Parathyroid adenoma (tissue), 2 donors: ENCODE measurements at regions not wholly inside any gene's neighbourhood (a gene's known extent, or its start where the extent isn't known, plus 50 kb on each side); places are given as distances from the start of the nearest gene placed in this dataset.

Experiments used
- H2AFZ ChIP-seq: fragments of 300-600 bp; sonication (generic); one replicate; pipeline ENCODE4 v1.7.0; 2017; ENCODE audit warnings: antibody characterized with exemption, mild to moderate bottlenecking
- H3K27ac ChIP-seq: fragments of 300-600 bp; sonication (generic); one replicate; pipeline ENCODE4 v1.7.0; 2017
- H3K27me3 ChIP-seq: fragments of 300-600 bp; sonication (generic); one replicate; pipeline ENCODE4 v1.7.0; 2017; ENCODE audit warnings: low read length; ENCODE audit not compliant: control insufficient read depth, insufficient read depth
- H3K36me3 ChIP-seq: fragments of 300-600 bp; sonication (generic); one replicate; pipeline ENCODE4 v1.7.0; 2017; ENCODE audit warnings: low read length; ENCODE audit not compliant: control insufficient read depth, insufficient read depth
- H3K4me1 ChIP-seq: fragments of 300-600 bp; sonication (generic); one replicate; pipeline ENCODE4 v1.7.0; 2017; ENCODE audit warnings: control low read depth
- H3K4me2 ChIP-seq: fragments of 300-600 bp; sonication (generic); one replicate; pipeline ENCODE4 v1.7.0; 2017; ENCODE audit warnings: low read length
- H3K4me3 ChIP-seq: fragments of 300-600 bp; sonication (generic); one replicate; pipeline ENCODE4 v1.7.0; 2017; ENCODE audit warnings: low read depth, low read length
- H3K79me2 ChIP-seq: fragments of 300-600 bp; sonication (generic); one replicate; pipeline ENCODE4 v1.7.0; 2017; ENCODE audit warnings: control low read depth
- H3K9ac ChIP-seq: fragments of 300-600 bp; sonication (generic); one replicate; pipeline ENCODE4 v1.7.0; 2017; ENCODE audit warnings: mild to moderate bottlenecking
- H3K9me3 ChIP-seq: fragments of 300-600 bp; sonication (generic); one replicate; pipeline ENCODE4 v1.7.0; 2017; ENCODE audit warnings: low read length; ENCODE audit not compliant: control insufficient read depth
- CTCF ChIP-seq: fragments of 300-600 bp; sonication (generic); IDR thresholded peaks from one replicate; pipeline ENCODE4 v1.7.0; 2017; ENCODE audit warnings: antibody characterized with exemption, mild to moderate bottlenecking
- donor health status: primary hyperparathyroidism.

GRCh38 chr11:71109586-71109985 lies 142.8 kb downstream of the SHANK2 start:
- no peak overlapping the region for H3K9ac ChIP-seq
- no peaks in the 10 kb centered on the region for H3K9me3 ChIP-seq
- H3K4me1 ChIP-seq: no peaks in the 10 kb centered on the region
- H3K79me2 ChIP-seq: no peaks in the 10 kb centered on the region
- no peak overlapping the region for H3K27ac ChIP-seq
- no peak overlapping the region for H3K4me2 ChIP-seq
- no peaks in the 10 kb centered on the region for H3K36me3 ChIP-seq
- no peaks in the 10 kb centered on the region for H3K27me3 ChIP-seq
- TF ChIP-seq CTCF: no peak
- H3K4me3 ChIP-seq: no peak overlapping the region
- H2AFZ ChIP-seq: no peak overlapping the region

- no peak overlapping the region for H3K9ac ChIP-seq
- no peaks in the 10 kb centered on the region for H3K4me1 ChIP-seq
- no peaks in the 10 kb centered on the region for H3K79me2 ChIP-seq
- no peak overlapping the region for H2AFZ ChIP-seq
- H3K27ac ChIP-seq: no peak overlapping the region
- H3K4me2 ChIP-seq: no peak overlapping the region
- H3K27me3 ChIP-seq: no peaks in the 10 kb centered on the region
- no peak overlapping the region for H3K4me3 ChIP-seq
- TF ChIP-seq CTCF: no peak
- no peaks in the 10 kb centered on the region for H3K9me3 ChIP-seq
- H3K36me3 ChIP-seq: no peaks in the 10 kb centered on the region
Observed at GRCh38 chr11:71109186-71109585, 143.2 kb downstream of the SHANK2 start.

GRCh38 chr11:71108013-71108865 lies 144.1 kb downstream of the SHANK2 start:
- Histone ChIP-seq H3K9ac (no peak overlapping the region), H2AFZ (no peak overlapping the region), H3K27ac (no peak overlapping the region), H3K4me2 (no peak overlapping the region), H3K4me3 (no peak overlapping the region), H3K27me3 (no peaks in the 10 kb centered on the region), H3K79me2 (no peaks in the 10 kb centered on the region), H3K36me3 (no peaks in the 10 kb centered on the region), H3K4me1 (no peaks in the 10 kb centered on the region), H3K9me3 (no peaks in the 10 kb centered on the region)
- no peak for TF ChIP-seq CTCF

DNA sequence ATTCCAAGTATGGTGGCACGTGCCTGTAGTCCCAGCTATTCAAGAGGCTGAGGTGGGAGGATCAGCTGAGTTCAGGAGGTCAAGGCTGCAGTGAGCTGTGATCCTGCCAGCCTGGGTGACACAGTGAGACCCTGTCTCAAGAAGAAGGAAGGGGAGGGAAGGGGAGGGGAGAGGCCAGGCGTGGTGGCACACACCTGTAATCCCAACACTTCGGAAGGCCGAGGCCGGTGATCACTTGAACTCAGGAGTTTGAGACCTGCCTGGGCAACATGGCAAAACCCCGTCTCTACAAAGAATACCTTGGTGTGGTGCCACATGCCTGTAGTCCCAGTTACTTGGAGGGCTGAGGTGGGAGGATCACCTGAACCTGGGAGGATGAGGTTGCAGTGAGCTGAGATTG lies 145.7 kb downstream of the SHANK2 start:
- no peak for TF ChIP-seq CTCF
- Histone ChIP-seq H3K4me2 (no peak overlapping the region), H3K27ac (no peak overlapping the region), H3K9me3 (no peaks in the 10 kb centered on the region), H3K4me3 (no peak overlapping the region), H2AFZ (no peak overlapping the region), H3K9ac (no peak overlapping the region), H3K27me3 (no peaks in the 10 kb centered on the region), H3K79me2 (no peaks in the 10 kb centered on the region), H3K36me3 (no peaks in the 10 kb centered on the region), H3K4me1 (no peaks in the 10 kb centered on the region)

GRCh38 chr11:71103266-71103665 lies 149.1 kb downstream of the SHANK2 start:
- no peak overlapping the region for H2AFZ ChIP-seq
- no peaks in the 10 kb centered on the region for H3K4me1 ChIP-seq
- H3K9me3 ChIP-seq: no peaks in the 10 kb centered on the region
- no peak overlapping the region for H3K9ac ChIP-seq
- H3K4me2 ChIP-seq: no peak overlapping the region
- TF ChIP-seq CTCF: no peak
- H3K27me3 ChIP-seq: no peaks in the 10 kb centered on the region
- no peaks in the 10 kb centered on the region for H3K79me2 ChIP-seq
- H3K36me3 ChIP-seq: no peaks in the 10 kb centered on the region
- H3K4me3 ChIP-seq: no peak overlapping the region
- H3K27ac ChIP-seq: no peak overlapping the region
